Fibroblast of skin of left biceps (primary cell): ENCODE measurements at regions not wholly inside any gene's neighbourhood (a gene's known extent, or its start where the extent isn't known, plus 50 kb on each side); places are given as distances from the start of the nearest gene placed in this dataset.
"Not testable (repeated sequence)": the region's sequence is repeated elsewhere in the genome, so short reads cannot be mapped to it uniquely, and the experiment has no call there.

ENCODE experiments used
- DNase-seq, 2 experiments: peaks; one replicate each; pipeline ENCODE4 v3.0.0-alpha.2; 2013; ENCODE audit warnings: low read depth in 2 of 2

GRCh38 chr3:166669781-166670180 is 710.3 kb downstream of the ZBBX start:
- no peak for DNase-seq

DNA sequence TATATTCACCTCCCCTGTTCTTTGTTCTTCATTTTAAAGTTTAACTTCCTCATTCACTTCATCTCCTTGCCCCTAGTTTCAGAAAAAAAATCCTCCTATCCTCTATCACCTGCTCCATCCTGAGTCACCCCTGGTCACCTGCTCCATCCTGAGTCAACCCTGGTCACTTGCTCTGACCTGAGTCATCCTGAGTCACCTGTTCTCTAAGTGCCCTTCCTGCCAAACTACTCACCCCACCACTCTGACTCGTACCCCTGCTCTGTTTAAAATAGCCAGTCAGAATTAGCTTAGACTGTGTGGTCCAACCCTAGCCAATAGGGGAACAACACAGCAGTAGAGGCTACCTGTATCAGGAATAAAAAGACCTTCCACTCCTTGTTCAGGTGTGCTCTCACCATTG is 716.9 kb downstream of the ZBBX start:
- no peak for DNase-seq

- DNase-seq: no peak
Observed at GRCh38 chr3:166661621-166662020, 718.5 kb downstream of the ZBBX start.

DNA sequence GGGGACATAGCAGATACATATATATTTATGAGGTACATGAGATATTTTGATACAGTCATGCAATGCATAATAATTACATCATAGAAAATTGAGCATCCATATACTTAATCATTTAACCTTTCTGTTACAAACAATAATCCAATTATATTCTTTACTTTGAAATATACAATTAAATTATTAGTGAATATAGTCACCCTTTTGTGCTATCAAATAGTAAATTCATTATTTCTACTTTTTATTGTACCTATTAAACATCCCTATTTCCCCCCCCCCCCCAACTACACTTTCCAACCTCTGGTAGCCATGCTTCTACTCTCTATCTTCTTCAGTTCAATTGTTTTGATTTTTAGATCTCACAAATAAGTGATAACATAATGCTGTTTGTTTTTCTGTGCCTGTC is 719.1 kb downstream of the ZBBX start:
- no peak for DNase-seq

GRCh38 chr3:166637984-166638530 is 742.0 kb downstream of the ZBBX start:
- no peak for DNase-seq

DNA sequence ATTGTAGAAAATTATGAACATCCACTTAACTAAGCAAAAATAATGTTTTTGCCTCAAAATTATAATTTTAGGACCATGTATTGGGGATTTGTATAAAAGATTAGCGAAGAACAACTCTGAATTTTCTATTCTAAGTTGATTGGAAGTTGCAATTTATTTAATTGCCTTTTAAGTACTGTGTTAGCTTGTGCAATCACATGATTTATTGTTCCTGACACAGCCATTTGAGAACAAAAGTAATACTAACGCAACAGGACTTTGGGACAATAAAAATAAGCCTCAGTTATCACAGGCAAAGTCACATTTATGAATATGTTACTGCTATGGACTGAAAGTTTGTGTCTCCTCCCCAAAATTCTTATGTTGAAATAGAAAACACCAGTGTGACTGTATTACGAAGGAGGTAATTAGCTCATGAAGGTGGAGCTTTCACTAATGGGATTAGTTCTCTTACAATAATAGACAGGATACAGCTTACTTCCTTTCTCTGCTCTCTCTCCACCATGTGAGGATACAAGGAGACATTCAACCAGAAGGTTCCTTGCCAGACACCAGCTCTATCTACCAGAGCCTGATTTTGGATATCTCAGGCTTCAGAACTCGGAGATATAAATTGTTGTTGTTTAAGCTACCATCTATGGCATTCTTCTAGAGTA is 745.9 kb downstream of the ZBBX start:
- DNase-seq: no peak

- no peak for DNase-seq
Observed at GRCh38 chr3:166630190-166630589, 749.9 kb downstream of the ZBBX start.

GRCh38 chr3:166613365-166613764 is 766.7 kb downstream of the ZBBX start:
- no peak for DNase-seq

GRCh38 chr3:166612761-166613160 is 767.3 kb downstream of the ZBBX start:
- DNase-seq: not testable (repeated sequence)

DNA sequence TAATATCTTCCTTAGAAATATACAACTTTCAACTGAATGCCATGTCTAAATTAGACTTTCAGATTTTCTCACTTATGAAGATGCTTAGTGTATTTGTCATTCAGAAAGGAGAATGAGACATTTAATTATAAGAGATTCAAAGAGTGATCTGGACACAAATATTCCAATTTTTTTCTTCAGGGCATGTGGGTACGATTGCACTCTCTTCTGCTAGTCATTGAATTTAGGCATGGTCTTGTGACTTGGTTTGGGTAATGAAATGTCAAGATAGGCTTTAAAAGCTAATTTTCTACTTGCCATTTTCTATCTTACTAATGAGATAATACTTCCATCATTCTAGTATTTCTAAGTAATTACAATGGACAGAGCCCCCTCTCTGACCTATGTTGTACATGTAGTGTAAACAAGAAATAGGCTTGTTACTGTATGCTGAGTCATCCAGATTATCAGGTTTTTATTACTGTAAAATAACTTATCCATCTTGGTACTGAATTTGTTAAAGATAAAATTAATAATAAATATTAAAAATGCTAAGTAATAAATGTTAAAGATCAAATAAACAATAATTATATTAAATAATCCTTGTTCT is 770.8 kb upstream of the BCHE start:
- no peak for DNase-seq

- DNase-seq: no peak
Observed at GRCh38 chr3:166606988-166607387, 769.8 kb upstream of the BCHE start.

GRCh38 chr3:166593776-166594175 is 756.6 kb upstream of the BCHE start:
- no peak for DNase-seq

DNA sequence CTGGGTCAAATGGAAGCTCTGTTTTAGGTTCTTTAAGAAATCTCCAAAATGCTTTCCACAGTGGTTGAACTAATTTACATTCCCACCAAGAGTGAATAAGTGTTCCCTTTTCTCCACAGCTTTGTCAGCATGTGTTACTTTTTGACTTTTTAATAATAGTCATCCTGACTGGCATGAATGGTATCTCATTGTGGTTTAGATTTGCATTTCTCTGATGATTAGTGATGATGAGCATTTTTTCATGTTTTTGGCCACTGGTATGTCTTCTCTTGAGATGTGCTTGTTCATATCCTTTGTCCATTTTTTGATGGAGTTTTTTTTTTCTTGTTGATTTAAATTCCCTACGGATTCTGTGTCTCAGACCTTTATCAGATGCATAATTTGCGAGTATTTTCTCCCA is 745.0 kb upstream of the BCHE start:
- peak; percentile 54 to 70 for DNase-seq

GRCh38 chr3:166580561-166580960 is 743.3 kb upstream of the BCHE start:
- no peak for DNase-seq

DNA sequence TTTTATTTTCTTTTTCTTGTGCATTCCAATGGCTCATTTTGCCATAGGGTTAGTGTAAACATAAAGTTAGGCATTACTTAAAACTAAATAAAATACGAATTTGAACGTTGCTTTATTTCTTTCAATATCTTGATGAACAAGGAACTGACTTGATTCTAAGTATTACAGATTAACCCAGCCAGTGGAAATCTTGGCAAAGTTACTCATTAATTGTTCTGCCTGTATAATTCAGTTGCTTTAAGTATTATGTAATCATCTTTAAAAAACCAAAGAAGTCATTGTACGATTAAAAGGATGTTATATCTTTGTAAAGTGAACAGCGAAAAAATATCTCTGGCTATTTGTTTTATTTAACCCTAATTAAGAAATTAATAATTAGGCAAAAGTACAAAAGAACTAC is 737.9 kb upstream of the BCHE start:
- DNase-seq: no peak

- not testable (repeated sequence) for DNase-seq
Observed at GRCh38 chr3:166571686-166572085, 734.5 kb upstream of the BCHE start.

- no peak for DNase-seq
Observed at GRCh38 chr3:166570102-166570501, 732.9 kb upstream of the BCHE start.

DNA sequence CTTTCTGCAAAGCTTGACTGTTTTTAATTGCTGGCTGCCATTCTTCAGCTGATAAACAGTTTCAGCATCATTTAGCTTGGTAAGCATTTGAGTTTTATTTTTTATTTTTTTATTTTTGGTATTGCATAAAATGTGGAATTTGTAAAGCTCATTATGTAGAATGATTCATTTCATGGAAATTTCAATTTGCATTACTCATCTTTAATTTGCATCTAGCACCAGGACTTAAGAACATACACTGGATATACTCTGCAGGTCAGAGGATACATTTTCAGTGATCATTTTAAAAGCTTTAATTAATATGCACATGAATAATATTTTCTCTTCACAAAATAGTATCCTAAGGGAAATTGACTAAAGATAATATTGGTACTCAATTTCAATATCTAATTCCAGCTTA is 732.4 kb upstream of the BCHE start:
- no peak for DNase-seq

DNA sequence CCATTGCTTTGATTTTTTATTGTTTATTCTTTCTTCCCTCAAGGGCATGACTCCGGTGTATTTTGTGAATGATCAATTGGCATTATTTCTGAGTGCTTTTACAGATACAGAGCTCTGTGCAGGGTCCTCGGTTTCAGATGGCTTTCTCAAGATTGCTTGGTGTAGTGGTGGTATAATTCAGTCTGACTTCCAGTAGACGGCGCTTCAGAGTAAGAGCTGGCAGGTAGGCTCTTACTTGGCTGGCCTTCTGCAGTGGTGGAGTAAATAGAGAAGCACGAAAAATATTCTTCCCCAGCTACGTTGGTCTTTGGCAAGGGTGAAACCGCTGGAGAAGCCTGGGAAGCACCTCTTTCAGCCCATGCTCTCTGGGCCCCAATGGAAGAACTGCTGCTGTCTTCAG is 723.0 kb upstream of the BCHE start:
- no peak for DNase-seq

- no peak for DNase-seq
Observed at GRCh38 chr3:166556955-166557354, 719.7 kb upstream of the BCHE start.

DNA sequence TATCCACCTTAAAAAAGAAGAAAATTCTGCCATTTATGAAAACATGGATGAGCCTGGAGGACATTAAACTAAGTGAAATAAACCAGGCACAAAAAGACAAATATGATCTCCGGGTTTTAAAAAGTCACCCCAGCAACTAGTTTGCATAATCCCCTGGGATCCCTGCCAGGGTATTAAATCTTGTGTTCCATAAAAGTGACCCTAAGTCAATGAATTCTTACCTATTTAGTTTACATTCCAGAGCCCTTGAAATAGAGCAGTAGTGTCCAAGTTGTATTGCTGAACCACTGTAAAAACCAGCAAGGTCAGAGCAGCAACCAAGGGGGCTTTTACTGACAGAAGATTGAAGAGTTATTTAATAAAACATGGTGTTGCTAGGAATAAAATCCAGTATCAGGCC is 716.8 kb upstream of the BCHE start:
- no peak for DNase-seq

- no peak for DNase-seq
Observed at GRCh38 chr3:166533740-166534139, 696.5 kb upstream of the BCHE start.

DNA sequence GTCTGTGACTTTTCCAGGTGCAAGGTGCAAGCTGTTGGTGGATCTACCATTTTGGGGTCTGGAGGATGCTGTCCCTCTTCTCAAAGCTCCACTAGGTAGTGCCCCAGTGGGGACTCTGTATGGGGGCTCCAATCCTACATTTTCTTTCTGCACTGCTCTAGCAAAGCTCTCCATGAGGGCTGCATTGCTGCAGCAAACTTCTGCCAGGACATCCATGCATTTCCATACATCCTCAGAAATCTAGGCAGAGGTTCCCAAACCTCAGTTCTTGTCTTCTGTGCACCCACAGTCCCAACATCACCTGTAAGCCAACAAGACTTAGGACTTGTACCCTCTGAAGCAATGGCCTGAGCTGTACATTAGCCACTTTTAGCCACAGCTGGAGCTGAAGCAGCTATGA is 694.5 kb upstream of the BCHE start:
- no peak for DNase-seq

- peak; percentile 42 to 55 for DNase-seq
Observed at GRCh38 chr3:166527325-166527724, 690.1 kb upstream of the BCHE start.
